Ovary (tissue), 7 donors: ENCODE measurements at regions not wholly inside any gene's neighbourhood (a gene's known extent, or its start where the extent isn't known, plus 50 kb on each side); places are given as distances from the start of the nearest gene placed in this dataset.

Source experiments
- DNase-seq, 5 donors: peaks; one replicate each; pipeline ENCODE4 v3.0.0-alpha.2; 2019 to 2020
- H3K27ac ChIP-seq, 2 donors: fragments of 200-600 bp; one replicate each; pipeline versions ENCODE4 v1.5.1 to v1.8.0; 2019 to 2022
- H3K27me3 ChIP-seq: fragments of 200-600 bp; one replicate; pipeline ENCODE4 v1.8.0; 2022
- H3K36me3 ChIP-seq: fragments of 200-600 bp; sonication (generic); one replicate; pipeline ENCODE4 v1.5.1; 2019
- H3K4me1 ChIP-seq: one replicate; pipeline ENCODE4 v1.8.1; 2013; ENCODE audit warnings: mild to moderate bottlenecking, moderate library complexity; ENCODE audit not compliant: insufficient read depth
- H3K4me3 ChIP-seq: fragments of 200-600 bp; sonication (generic); one replicate; pipeline ENCODE4 v1.5.1; 2017
- H3K9me3 ChIP-seq, 2 donors: fragments of 200-600 bp in 1 of 2; sonication (generic) in 1 of 2; one replicate each; pipeline versions ENCODE4 v1.5.1 to v1.8.1; 2013 to 2019; ENCODE audit warnings: mild to moderate bottlenecking in 1 of 2, moderate library complexity in 1 of 2
- CTCF ChIP-seq, 3 donors: fragments of 450-650 bp in 2 of 3; fragments of 200-600 bp in 1 of 3; IDR thresholded peaks; one replicate each; pipeline versions ENCODE4 v1.5.1 to v1.8.0; 2016 to 2022; ENCODE audit warnings: antibody characterized with exemption in 3 of 3, mild to moderate bottlenecking in 1 of 3
- EP300 ChIP-seq: sonication (generic); formaldehyde crosslinking; IDR thresholded peaks from one replicate; pipeline ENCODE4 v1.6.1; 2017; ENCODE audit warnings: antibody characterized with exemption
- POLR2A ChIP-seq: fragments of 450-650 bp; IDR thresholded peaks from one replicate; pipeline ENCODE4 v1.6.1; 2017; ENCODE audit warnings: antibody characterized with exemption, mild to moderate bottlenecking, moderate library complexity
- WGBS, 3 donors: extraction: QIAGEN DNeasy Blood & Tissue Kit in 1 of 3; methylation state at CpG; one replicate each; pipeline versions ENCODE4 v1.1.5 to v1.1.7; 2013 to 2017; 5-methylcytosine and 5-hydroxymethylcytosine counted together
- intact Hi-C, 4 donors: fragments of 100-400 bp; cut with DNase I; formaldehyde crosslinking; loops; one replicate each; pipeline versions ENCODE4 v1.11.0 to v1.15.1; 2022 to 2023
- donor health status: DM: no; HTN: no; CAD: no; lungs with moderate emphysema.
- donor health status: DM: no; HTN: no; CAD: no.
- donor health status: Bipolar disorder and iron deficiency.
- donor health status: DM: no; HTN: no; CAD: no.
- donor health status: DM: yes; HTN: yes; CAD: no.

GRCh38 chr14:31978423-31978822, 98.7 kb upstream of the ARHGAP5 start:
- Histone ChIP-seq H3K27ac (no peak overlapping the region), H3K4me3 (no peak overlapping the region), H3K36me3 (no peaks in the 10 kb centered on the region), H3K9me3 (peaks cover 0 to 8% of the 10 kb centered on the region in 2 donors), H3K4me1 (no peaks in the 10 kb centered on the region), H3K27me3 (no peaks in the 10 kb centered on the region)
- intact Hi-C loops = no loop called here
- DNase-seq = no peak
- TF ChIP-seq CTCF (IDR thresholded peaks at IDR 0.05) (no peak), EP300 (no peak), POLR2A (no peak)
- WGBS, 3 donors = 21 to 53% (median 36%) methylated on average over 3 of the region's 3 CpGs

- Histone ChIP-seq H3K9me3 (no peaks in the 10 kb centered on the region), H3K4me3 (no peak overlapping the region), H3K27me3 (no peaks in the 10 kb centered on the region), H3K4me1 (no peaks in the 10 kb centered on the region), H3K27ac (no peak overlapping the region), H3K36me3 (no peaks in the 10 kb centered on the region)
- WGBS, 3 donors = 86 to 95% (median 88%) methylated on average over 1 of the region's 1 CpG
- intact Hi-C loops = no loop called here
- TF ChIP-seq POLR2A = no peak
- TF ChIP-seq EP300 = no peak
- no peak for TF ChIP-seq CTCF (IDR thresholded peaks at IDR 0.05)
- DNase-seq = no peak
These were observed 94.5 kb upstream of the ARHGAP5 start for GRCh38 chr14:31982642-31983041.

- H3K4me1 ChIP-seq = no peaks in the 10 kb centered on the region
- no peak for DNase-seq
- no peak overlapping the region for H3K27ac ChIP-seq
- no peak overlapping the region for H3K4me3 ChIP-seq
- no peaks in the 10 kb centered on the region for H3K27me3 ChIP-seq
- intact Hi-C loops = no loop called here
- no peaks in the 10 kb centered on the region for H3K9me3 ChIP-seq
- no peak for TF ChIP-seq CTCF (IDR thresholded peaks at IDR 0.05)
- no peak for TF ChIP-seq POLR2A
- no peak for TF ChIP-seq EP300
- H3K36me3 ChIP-seq = no peaks in the 10 kb centered on the region
These were observed 90.7 kb upstream of the ARHGAP5 start for GRCh38 chr14:31986405-31986804.

- WGBS, 3 donors = 78 to 97% (median 81%) methylated on average over 1 of the region's 1 CpG
- H3K36me3 ChIP-seq = no peaks in the 10 kb centered on the region
- H3K27me3 ChIP-seq = no peaks in the 10 kb centered on the region
- intact Hi-C loops = no loop called here
- DNase-seq = no peak
- no peaks in the 10 kb centered on the region for H3K9me3 ChIP-seq
- TF ChIP-seq CTCF (IDR thresholded peaks at IDR 0.05) = no peak
- TF ChIP-seq EP300 = no peak
- no peak for TF ChIP-seq POLR2A
- H3K4me3 ChIP-seq = no peak overlapping the region
- H3K27ac ChIP-seq = no peak overlapping the region
- H3K4me1 ChIP-seq = no peaks in the 10 kb centered on the region
These were observed 89.4 kb upstream of the ARHGAP5 start for GRCh38 chr14:31987721-31988120.

GRCh38 chr14:31988244-31988643, 88.9 kb upstream of the ARHGAP5 start:
- H3K4me3 ChIP-seq = no peak overlapping the region
- 60 to 70% (median 68%) methylated on average over 1 of the region's 1 CpG for WGBS, 3 donors
- no peaks in the 10 kb centered on the region for H3K9me3 ChIP-seq
- intact Hi-C loops = no loop called here
- no peak for DNase-seq
- no peak overlapping the region for H3K27ac ChIP-seq
- TF ChIP-seq CTCF (IDR thresholded peaks at IDR 0.05) (no peak), POLR2A (no peak), EP300 (no peak)
- H3K36me3 ChIP-seq = no peaks in the 10 kb centered on the region
- no peaks in the 10 kb centered on the region for H3K27me3 ChIP-seq
- H3K4me1 ChIP-seq = no peaks in the 10 kb centered on the region
